Tibial nerve (tissue), 4 donors: ENCODE measurements at regions not wholly inside any gene's neighbourhood (a gene's known extent, or its start where the extent isn't known, plus 50 kb on each side); places are given as distances from the start of the nearest gene placed in this dataset.
A peak's percentile ranks its signal among the peaks of the same experiment; 100 is the strongest.

ENCODE experiments used
- CTCF ChIP-seq, 5 experiments: fragments of 200-600 bp in 3 of 5; fragments of 450-650 bp in 2 of 5; sonication (generic) in 3 of 5; IDR thresholded peaks; one replicate each; pipeline ENCODE4 v1.5.1; 2016 to 2019; ENCODE audit warnings: antibody characterized with exemption in 5 of 5, mild to moderate bottlenecking in 3 of 5, moderate library complexity in 2 of 5
- EP300 ChIP-seq, 2 donors: sonication (generic); formaldehyde crosslinking; IDR thresholded peaks; one replicate each; pipeline ENCODE4 v1.6.1; 2017; ENCODE audit warnings: antibody characterized with exemption in 2 of 2, mild to moderate bottlenecking in 1 of 2

DNA sequence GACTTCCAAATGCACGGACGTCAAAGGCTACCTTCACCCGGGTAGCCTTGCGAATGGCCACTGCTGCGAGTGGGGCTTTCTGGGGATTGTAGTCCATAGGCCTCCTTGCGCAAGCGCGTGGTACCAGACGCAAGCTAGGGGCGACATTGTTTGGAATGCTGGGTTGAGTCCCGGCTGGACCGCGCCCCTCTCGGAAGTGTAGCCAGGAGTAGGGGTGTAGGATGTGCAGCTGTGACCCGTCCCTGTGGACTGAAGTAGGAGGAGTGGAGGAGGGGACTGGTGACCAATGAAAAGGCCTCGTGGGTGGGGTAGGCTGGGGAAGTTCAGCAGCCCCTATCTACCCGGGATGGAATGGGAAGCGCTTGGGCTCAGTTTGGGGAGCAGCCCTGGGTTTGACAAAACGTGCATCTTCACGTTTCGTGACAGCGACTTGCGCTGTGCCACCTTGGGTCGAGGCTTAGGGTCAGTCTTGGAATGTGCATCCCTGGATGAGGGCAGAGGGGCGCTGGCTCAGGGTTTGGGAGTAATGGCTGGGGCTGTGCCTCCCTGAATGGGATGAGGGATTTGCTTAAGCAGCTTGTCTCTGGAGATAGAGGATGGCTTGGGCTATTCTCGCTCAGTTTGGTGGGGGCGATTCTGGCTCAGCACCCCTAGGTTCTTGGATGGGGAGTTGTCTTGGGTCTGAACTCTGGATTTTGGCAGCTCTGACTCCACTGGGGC lies 111.8 kb upstream of the GPR39 start:
- TF ChIP-seq EP300 (IDR thresholded peaks at IDR 0.05) (peak in 1 of 2 donors; percentile 30), CTCF (IDR thresholded peaks at IDR 0.05) (peak in 2 of 5 experiments; percentile 29 to 30)
